GM20000 (cell line): ENCODE measurements at regions not wholly inside any gene's neighbourhood (a gene's known extent, or its start where the extent isn't known, plus 50 kb on each side); places are given as distances from the start of the nearest gene placed in this dataset.

Source experiments
- DNase-seq: peaks from one replicate; pipeline ENCODE4 v3.0.0; 2012; ENCODE audit warnings: low spot score
- TF ChIP-seq, protein P1 (sequence below): IDR thresholded peaks from 2 replicates; pipeline ENCODE4 v1.5.1; 2012; ENCODE audit warnings: mild to moderate bottlenecking, control low read depth; ENCODE audit errors: extremely low read depth, missing control alignments

DNA sequence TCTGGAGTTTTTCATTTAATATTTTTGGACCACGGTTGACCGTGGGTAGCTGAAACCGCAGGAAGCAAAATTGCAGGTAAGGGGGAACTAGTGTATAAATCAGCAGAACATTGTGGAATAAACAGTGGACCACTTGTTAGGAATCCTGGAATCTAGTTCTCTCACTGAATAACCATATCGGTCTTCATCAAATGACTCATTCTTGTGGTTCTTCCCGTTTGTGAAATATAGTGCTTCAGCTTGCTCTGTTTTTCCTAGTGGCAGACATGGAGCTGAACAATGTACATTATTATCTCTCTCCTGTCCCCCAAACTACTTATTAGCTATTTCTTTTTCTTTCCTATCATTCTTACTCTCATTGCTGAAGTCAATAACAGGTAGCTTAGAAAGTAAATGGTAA is 61.9 kb downstream of the HSPA13 start:
- TF ChIP-seq, protein P1, sequence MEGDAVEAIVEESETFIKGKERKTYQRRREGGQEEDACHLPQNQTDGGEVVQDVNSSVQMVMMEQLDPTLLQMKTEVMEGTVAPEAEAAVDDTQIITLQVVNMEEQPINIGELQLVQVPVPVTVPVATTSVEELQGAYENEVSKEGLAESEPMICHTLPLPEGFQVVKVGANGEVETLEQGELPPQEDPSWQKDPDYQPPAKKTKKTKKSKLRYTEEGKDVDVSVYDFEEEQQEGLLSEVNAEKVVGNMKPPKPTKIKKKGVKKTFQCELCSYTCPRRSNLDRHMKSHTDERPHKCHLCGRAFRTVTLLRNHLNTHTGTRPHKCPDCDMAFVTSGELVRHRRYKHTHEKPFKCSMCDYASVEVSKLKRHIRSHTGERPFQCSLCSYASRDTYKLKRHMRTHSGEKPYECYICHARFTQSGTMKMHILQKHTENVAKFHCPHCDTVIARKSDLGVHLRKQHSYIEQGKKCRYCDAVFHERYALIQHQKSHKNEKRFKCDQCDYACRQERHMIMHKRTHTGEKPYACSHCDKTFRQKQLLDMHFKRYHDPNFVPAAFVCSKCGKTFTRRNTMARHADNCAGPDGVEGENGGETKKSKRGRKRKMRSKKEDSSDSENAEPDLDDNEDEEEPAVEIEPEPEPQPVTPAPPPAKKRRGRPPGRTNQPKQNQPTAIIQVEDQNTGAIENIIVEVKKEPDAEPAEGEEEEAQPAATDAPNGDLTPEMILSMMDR: no peak
- no peak for DNase-seq

DNA sequence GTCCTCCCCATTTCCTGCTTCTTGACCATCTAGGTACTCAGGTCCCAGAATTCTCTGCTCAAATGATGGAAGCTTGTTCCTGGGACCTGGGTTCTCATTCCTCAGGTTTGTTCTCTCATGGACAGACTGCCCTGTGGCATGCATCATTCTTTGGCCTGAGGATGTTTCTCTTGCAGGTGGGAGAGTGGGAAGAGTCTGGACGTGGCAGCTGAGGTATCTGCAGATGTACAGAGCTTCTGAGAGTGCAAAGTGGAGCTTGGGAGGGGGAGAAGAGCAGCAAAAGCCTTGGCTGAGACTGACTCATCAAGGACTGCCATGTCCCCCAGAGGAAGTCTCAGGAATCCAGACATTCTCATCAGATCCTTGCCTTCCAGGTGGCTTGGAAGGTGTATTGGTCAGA is 63.1 kb downstream of the HSPA13 start:
- no peak for DNase-seq
- TF ChIP-seq, protein P1: no peak

DNA sequence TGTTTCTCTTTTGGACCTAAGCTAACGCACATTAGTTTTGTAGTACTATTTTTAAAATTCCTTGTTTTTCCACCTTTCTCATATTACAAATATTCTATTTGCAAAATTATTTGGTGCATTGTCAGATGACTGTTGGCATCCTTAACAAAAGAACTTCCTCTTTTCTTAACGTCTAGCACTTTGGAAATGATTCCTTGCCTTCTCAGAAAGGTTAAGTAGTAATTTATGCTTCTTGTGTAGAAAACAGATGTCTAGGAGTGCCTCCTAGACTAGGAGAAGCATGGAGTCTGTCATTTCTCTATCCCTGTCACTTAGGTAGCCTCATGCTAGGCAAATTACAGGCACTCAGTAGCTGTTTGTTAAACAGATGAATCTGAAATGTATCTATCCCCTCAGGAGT is 64.4 kb downstream of the HSPA13 start:
- TF ChIP-seq, protein P1: no peak
- DNase-seq: no peak

DNA sequence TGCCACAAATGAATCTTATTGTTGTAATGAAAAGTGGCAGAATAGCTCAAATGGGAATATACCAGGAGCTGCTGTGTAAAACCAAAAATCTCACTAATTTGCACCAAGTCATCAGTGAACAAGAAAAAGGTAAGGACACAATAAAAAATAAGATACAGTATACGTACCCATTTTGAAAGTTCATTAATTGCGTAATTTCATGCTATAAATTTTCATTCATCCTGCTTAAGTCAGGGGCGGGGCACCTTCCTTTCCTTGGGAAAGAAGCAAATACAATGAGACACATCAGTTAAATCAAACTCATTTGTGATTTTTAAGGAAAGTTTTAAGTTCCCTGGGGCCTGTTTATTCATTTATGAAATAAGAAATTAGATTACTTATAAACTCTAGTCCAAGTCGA is 65.4 kb downstream of the HSPA13 start:
- no peak for DNase-seq
- TF ChIP-seq, protein P1: no peak

DNA sequence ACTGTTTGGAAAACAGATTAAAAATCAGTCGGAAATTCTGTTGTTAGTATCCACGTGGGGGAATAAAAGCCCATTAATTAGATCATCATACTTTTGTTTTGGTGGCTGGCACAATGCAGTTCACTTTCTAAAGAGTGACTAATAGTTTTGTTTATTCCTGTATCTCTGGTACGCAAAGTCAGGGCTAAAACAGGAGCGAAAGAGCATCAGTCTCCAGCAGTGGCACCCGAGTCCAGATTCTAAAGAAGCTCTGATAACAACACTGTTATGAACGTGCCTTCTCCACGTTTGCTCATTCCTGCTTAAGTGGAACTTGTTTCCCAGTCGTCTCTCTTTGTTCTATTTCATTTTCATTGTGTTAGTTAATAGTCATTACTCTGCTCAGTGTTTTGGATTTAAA is 69.6 kb downstream of the HSPA13 start:
- no peak for DNase-seq
- TF ChIP-seq, protein P1: no peak

DNA sequence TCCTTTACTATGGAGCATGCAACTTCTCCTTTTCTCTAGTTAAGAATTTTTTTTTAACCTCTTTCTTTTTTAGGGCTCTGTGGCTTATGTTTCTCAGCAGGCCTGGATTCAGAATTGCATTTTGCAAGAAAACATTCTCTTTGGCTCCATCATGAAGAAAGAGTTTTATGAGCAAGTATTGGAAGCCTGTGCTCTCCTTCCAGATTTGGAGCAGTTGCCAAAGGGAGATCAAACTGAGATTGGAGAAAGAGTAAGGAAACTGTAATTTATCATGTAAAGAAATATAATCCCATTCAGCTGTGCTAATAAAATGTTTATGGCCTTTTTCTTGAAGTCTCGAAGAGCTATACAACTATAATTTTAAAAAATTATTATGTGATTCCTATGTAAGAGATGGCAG is 70.1 kb downstream of the HSPA13 start:
- no peak for DNase-seq
- TF ChIP-seq, protein P1: no peak

DNA sequence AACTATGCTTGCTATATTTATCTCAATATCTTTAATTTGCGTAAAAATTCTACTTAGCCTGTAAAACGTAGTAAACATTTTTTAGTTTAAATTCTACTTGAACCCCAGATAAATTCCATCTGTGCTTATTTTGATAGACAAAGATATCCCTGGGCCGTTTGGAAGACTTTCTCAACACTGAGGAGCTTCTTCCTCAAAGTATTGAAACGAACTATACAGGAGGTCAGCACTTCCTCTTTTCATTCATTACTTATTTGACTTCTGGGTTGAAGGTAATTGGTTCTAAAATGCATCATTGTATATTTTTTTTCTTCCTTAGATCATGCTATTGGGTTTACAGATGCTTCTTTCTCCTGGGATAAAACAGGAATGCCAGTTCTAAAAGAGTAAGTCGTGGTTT is 74.7 kb downstream of the HSPA13 start:
- TF ChIP-seq, protein P1: no peak
- peak; percentile 7 for DNase-seq
